ENCODE measurements at regions not wholly inside any gene's neighbourhood (a gene's known extent, or its start where the extent isn't known, plus 50 kb on each side); places are given as distances from the start of the nearest gene placed in this dataset.

DNA sequence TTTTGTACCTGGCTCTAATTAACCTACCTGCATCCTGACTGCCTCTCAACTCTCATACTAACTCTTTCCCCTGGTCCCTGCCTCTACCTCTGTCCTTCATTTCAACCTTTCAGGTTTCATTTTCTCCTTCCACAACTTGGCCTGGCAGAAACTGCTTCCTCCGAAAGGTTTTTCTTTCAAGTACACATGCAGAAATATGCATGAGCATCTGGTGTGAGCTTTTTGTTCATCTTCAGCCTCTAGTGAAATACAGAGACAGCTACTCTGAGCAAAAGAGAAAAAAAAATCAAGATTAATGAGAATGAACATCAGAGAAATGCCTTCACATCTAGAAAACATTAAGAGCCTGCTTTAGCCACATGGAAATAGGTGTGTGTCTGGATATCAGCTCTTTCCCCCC is 297.9 kb upstream of the PCSK5 start:
- TF ChIP-seq, protein P1, sequence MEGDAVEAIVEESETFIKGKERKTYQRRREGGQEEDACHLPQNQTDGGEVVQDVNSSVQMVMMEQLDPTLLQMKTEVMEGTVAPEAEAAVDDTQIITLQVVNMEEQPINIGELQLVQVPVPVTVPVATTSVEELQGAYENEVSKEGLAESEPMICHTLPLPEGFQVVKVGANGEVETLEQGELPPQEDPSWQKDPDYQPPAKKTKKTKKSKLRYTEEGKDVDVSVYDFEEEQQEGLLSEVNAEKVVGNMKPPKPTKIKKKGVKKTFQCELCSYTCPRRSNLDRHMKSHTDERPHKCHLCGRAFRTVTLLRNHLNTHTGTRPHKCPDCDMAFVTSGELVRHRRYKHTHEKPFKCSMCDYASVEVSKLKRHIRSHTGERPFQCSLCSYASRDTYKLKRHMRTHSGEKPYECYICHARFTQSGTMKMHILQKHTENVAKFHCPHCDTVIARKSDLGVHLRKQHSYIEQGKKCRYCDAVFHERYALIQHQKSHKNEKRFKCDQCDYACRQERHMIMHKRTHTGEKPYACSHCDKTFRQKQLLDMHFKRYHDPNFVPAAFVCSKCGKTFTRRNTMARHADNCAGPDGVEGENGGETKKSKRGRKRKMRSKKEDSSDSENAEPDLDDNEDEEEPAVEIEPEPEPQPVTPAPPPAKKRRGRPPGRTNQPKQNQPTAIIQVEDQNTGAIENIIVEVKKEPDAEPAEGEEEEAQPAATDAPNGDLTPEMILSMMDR (CRISPR knock-in tag; IDR thresholded peaks at IDR 0.05), result no peak
- TF ChIP-seq TBP (CRISPR knock-in tag; IDR thresholded peaks at IDR 0.05), result no peak
- no peak for TF ChIP-seq ZNF382 (CRISPR knock-in tag; IDR thresholded peaks at IDR 0.05; ENCODE audit: borderline replicate concordance)
- TF ChIP-seq JUN (CRISPR knock-in tag; IDR thresholded peaks at IDR 0.05), result no peak
- TF ChIP-seq MXI1 (IDR thresholded peaks at IDR 0.05; ENCODE audit: borderline replicate concordance, low read depth, low read length), result no peak
- no peak for TF ChIP-seq SUZ12 (IDR thresholded peaks at IDR 0.05; ENCODE audit: low read depth, low read length)
- no peak for TF ChIP-seq CHD4 (IDR thresholded peaks at IDR 0.05; ENCODE audit: borderline replicate concordance, low read length)
- no peak for TF ChIP-seq GABPA (IDR thresholded peaks at IDR 0.05; ENCODE audit: low read depth, low read length)
- TF ChIP-seq GABPA (CRISPR knock-in tag; IDR thresholded peaks at IDR 0.05; ENCODE audit: low read depth), result no peak
- TF ChIP-seq RAD51 (IDR thresholded peaks at IDR 0.05; ENCODE audit: borderline replicate concordance), result no peak
- TF ChIP-seq RFX5 (IDR thresholded peaks at IDR 0.05; ENCODE audit: low read depth, low read length), result no peak
- no peak for TF ChIP-seq ZNF775 (CRISPR knock-in tag; IDR thresholded peaks at IDR 0.05; ENCODE audit: borderline replicate concordance)
- no peak for TF ChIP-seq FIP1L1 (IDR thresholded peaks at IDR 0.05; ENCODE audit: borderline replicate concordance, insufficient read depth, low read depth, low read length)
